AG08395 (cell line): ENCODE measurements at regions not wholly inside any gene's neighbourhood (a gene's known extent, or its start where the extent isn't known, plus 50 kb on each side); places are given as distances from the start of the nearest gene placed in this dataset.
"Not testable (repeated sequence)": the region's sequence is repeated elsewhere in the genome, so short reads cannot be mapped to it uniquely, and the experiment has no call there.

Experiments used
- DNase-seq: peaks from one replicate; pipeline ENCODE4 v3.0.0; 2012; ENCODE audit warnings: mixed read lengths, low spot score

GRCh38 chr5:162209005-162209605, 141.5 kb downstream of the GABRG2 start:
- DNase-seq: no peak

- no peak for DNase-seq
Measured at GRCh38 chr5:162214551-162214950, 147.0 kb downstream of the GABRG2 start.

- DNase-seq: no peak
Measured at GRCh38 chr5:162217037-162217436, 149.5 kb downstream of the GABRG2 start.

GRCh38 chr5:162221910-162222309, 154.3 kb downstream of the GABRG2 start:
- no peak for DNase-seq

- DNase-seq: no peak
Measured at GRCh38 chr5:162227075-162227474, 159.5 kb downstream of the GABRG2 start.

GRCh38 chr5:162230348-162230747, 162.8 kb downstream of the GABRG2 start:
- no peak for DNase-seq

- DNase-seq: no peak
Measured at GRCh38 chr5:162231522-162231921, 163.9 kb downstream of the GABRG2 start.

- DNase-seq: no peak
Measured at GRCh38 chr5:162240734-162241133, 173.2 kb downstream of the GABRG2 start.

- no peak for DNase-seq
Measured at GRCh38 chr5:162242416-162242815, 174.8 kb downstream of the GABRG2 start.

GRCh38 chr5:162243651-162244050, 176.1 kb downstream of the GABRG2 start:
- DNase-seq: no peak

- no peak for DNase-seq
Measured at GRCh38 chr5:162248107-162248713, 180.6 kb downstream of the GABRG2 start.

GRCh38 chr5:162256711-162257110, 189.1 kb downstream of the GABRG2 start:
- no peak for DNase-seq

- no peak for DNase-seq
Measured at GRCh38 chr5:162268694-162269481, 201.3 kb downstream of the GABRG2 start.

GRCh38 chr5:162272417-162272816, 204.8 kb downstream of the GABRG2 start:
- no peak for DNase-seq

- no peak for DNase-seq
Measured at GRCh38 chr5:162274679-162275078, 207.1 kb downstream of the GABRG2 start.

GRCh38 chr5:162275387-162275786, 207.8 kb downstream of the GABRG2 start:
- not testable (repeated sequence) for DNase-seq

- no peak for DNase-seq
Measured at GRCh38 chr5:162282191-162282590, 214.6 kb downstream of the GABRG2 start.

GRCh38 chr5:162283609-162284008, 216.0 kb downstream of the GABRG2 start:
- DNase-seq: no peak

GRCh38 chr5:162288647-162289296, 221.2 kb downstream of the GABRG2 start:
- DNase-seq: no peak

- DNase-seq: no peak
Measured at GRCh38 chr5:162289489-162289888, 221.9 kb downstream of the GABRG2 start.

- no peak for DNase-seq
Measured at GRCh38 chr5:162299793-162300192, 232.2 kb downstream of the GABRG2 start.

GRCh38 chr5:162301356-162301755, 233.8 kb downstream of the GABRG2 start:
- no peak for DNase-seq

- DNase-seq: no peak
Measured at GRCh38 chr5:162323466-162323865, 255.9 kb downstream of the GABRG2 start.
